NCI-H510A treated with DMSO at 0.1 percent for 48 hours (cell line): ENCODE measurements at regions not wholly inside any gene's neighbourhood (a gene's known extent, or its start where the extent isn't known, plus 50 kb on each side); places are given as distances from the start of the nearest gene placed in this dataset.

Experiments
- DNase-seq: peaks from one replicate; lab custom pipeline; 2025; lab: John Stamatoyannopoulos, UW

DNA sequence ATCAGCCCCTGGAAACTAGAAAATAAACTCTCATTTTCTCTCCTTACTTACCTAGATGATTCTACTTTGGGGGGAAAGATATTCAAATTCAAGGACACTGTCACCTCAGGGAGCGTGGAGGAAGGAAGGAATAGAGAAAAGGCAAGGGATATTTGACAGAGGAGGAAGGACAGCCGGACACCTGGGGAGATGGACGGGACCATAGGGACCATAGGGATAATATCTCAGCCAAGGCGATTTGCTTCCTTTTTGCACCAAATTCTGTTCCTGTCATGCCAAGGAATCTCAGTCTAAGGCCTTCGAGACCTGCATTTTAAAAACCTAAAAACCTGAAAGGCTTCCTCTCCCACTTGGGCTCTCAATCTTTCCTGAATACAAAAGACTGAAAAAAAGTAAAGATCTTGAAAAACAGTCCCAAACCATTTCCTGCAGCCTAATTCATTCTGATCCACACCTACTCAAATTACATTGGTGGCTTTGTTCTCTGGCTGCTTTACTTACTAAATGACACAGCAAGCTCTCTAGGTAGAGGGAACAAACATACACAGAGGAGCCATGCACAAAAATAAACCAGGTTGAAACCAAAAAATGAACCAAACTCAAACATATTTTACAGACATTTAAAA is 73.9 kb upstream of the SLC24A5 start:
- peak; percentile 33 for DNase-seq

- no peak for DNase-seq
Observed at GRCh38 chr15:48049736-48050135, 71.1 kb upstream of the SLC24A5 start.

- no peak for DNase-seq
Observed at GRCh38 chr15:48052946-48053345, 67.8 kb upstream of the SLC24A5 start.

DNA sequence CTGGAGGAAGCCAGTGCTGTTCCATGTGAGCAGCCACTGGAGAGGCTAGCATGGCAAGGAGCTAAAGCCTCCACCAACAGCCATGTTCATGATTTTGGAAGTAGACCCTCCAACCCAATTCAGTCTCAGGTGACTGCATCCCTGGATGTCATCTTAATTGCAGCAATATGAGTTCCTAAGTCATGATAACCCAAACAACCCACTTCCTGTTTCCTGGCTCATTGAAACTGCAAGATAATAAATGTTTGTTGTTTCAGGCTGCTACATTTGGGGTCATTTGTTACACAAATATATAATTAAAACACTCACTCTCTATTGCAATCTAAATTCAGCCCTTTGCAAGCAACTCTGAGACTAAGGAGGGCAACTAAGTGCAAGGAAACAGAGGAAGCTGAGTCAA is 62.4 kb upstream of the SLC24A5 start:
- no peak for DNase-seq

DNA sequence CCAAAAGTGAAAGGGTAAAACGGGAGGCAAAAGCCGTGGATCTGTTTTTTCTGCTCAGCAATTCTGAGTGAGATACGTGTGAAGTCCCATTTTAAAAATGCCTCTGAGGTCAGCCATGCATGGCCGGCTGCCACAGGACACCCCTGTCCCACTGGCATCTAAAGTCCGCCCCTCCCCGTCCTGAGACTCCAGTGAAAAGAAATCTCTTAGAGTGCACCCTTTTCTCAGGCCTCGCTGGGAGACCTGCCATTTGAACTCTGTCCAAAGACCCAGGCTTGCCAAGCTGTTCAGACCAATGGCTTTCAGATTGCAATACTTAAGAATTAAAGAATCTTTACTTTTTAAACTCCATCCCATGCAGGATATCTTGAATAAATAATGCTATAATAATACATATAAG is 61.0 kb upstream of the SLC24A5 start:
- DNase-seq, result no peak

- no peak for DNase-seq
Observed at GRCh38 chr15:48060396-48060795, 60.4 kb upstream of the SLC24A5 start.

GRCh38 chr15:48061605-48062004 is 59.2 kb upstream of the SLC24A5 start:
- no peak for DNase-seq

DNA sequence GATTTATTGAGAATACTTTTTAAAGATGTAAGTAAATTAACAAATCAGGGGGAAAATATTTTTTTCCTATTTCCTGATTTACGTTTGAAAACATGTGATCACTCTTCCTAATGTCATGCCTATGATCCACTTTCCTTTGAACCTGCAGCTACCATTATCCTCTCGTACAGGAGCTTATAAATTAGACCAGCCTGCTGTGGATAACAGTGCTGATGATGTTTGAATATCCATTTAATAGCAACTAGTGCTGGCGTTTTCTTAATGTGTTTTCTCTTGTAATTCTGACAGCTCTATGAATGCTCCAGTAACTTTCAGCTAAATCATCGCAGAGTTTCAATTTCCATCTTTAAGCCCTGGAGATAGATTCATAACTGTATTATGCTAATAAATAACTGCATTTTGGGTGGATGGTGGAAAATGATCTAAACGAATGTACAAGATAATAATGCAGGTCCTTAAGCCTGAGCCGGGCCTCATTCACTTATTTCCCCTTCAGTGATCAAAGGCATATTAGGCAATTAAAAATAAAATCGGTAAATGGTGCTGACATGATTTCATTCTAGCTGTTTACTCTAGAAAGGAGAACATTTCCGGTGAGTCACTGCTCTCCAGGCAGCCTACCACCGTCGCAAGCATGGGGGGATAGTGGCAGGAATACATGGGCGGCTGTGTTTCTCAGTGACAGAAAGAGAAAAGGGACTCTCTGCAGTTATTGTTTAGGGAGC is 58.5 kb upstream of the SLC24A5 start:
- peak; percentile 59 for DNase-seq

DNA sequence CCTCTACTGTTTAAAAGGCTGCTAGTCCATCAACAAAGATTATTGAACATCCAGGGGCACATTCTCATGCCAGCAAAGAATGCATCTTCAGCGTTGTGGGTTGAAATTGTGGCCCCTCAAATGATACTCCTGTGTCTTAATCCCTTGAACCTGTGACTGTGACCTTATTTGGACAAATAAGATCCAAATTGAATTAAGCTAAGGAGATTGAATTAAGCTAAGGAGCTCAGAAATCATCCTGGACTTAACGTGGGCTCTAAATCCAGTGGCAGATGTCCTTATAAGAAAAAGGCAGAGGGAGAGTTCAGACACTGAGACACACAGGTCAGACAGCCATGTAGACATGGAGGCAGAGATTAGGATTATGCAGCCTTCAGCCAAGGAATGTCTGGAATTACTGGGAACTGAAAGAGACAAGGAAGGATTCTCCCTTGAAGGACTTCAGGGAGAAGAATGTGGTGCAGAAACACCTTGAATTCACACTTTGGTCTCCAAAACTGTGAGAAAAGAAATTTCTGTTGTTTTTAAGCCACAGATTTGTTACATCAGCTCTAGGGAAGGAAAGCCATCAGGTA is 57.3 kb upstream of the SLC24A5 start:
- no peak for DNase-seq

DNA sequence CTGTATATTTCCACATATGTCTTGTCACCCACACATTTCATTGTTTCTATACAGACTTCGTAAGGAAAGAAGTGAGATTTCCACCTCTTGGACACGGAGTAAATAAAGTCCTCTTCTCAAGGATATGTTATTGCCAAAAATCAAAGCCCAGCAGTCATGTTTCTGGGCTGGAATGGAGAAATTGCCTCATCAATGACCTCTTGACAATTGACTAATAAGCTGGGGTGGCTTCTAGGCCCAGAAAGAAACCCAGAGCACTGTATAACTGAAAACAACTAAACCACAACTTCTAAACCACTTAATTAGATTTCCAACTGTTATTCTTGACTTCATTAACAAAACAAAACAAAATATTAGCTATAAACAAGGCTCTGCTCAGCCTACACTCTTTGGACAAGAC is 56.4 kb upstream of the SLC24A5 start:
- no peak for DNase-seq

DNA sequence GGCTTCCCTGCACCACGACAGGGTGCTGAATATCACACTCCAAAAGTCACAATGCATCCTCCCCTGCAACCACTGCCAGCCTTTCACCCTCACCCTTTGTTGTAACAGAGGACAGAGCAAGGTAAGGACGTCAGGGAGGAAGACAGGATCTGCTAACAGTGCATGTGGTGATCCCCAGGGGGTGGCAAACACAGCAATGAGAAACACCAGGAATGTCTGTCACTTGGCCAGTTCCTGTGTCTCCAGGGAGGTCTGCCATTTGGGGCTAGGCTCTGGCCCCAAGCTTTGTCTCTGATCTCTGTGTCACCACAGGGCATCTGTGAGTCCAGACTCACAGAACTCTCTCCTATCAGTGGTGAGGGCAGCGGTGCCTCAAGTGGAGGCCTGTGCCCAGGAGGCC is 54.3 kb upstream of the SLC24A5 start:
- DNase-seq, result no peak
